Vagina (tissue), 2 donors: ENCODE measurements at regions not wholly inside any gene's neighbourhood (a gene's known extent, or its start where the extent isn't known, plus 50 kb on each side); places are given as distances from the start of the nearest gene placed in this dataset.

ENCODE experiments used
- DNase-seq, 2 donors: peaks; one replicate each; pipeline ENCODE4 v3.0.0-alpha.2; 2017; ENCODE audit errors: extremely low spot score in 2 of 2
- H3K27ac ChIP-seq: fragments of 200-600 bp; sonication (generic); one replicate; pipeline ENCODE4 v1.5.1; 2019
- H3K27me3 ChIP-seq: fragments of 200-600 bp; sonication (generic); one replicate; pipeline ENCODE4 v1.5.1; 2019
- H3K36me3 ChIP-seq, 2 donors: fragments of 200-600 bp; sonication (generic); one replicate each; pipeline ENCODE4 v1.5.1; 2017 to 2019
- H3K4me1 ChIP-seq: fragments of 200-600 bp; sonication (generic); one replicate; pipeline ENCODE4 v1.5.1; 2019
- H3K4me3 ChIP-seq, 2 donors: fragments of 200-600 bp; sonication (generic); 1 replicate in 1 of 2; 2 replicates in 1 of 2; pipeline ENCODE4 v1.5.1; 2016 to 2019
- H3K9me3 ChIP-seq: fragments of 200-600 bp; sonication (generic); one replicate; pipeline ENCODE4 v1.5.1; 2019
- CTCF ChIP-seq, 3 experiments: fragments of 450-650 bp in 2 of 3; fragments of 200-600 bp in 1 of 3; sonication (generic) in 1 of 3; IDR thresholded peaks; one replicate each; pipeline ENCODE4 v1.5.1; 2017 to 2019; ENCODE audit warnings: antibody characterized with exemption in 3 of 3, mild to moderate bottlenecking in 2 of 3, moderate library complexity in 2 of 3
- POLR2A ChIP-seq, 2 donors: fragments of 450-650 bp; IDR thresholded peaks; one replicate each; pipeline ENCODE4 v1.6.1; 2017; ENCODE audit warnings: antibody characterized with exemption in 2 of 2, mild to moderate bottlenecking in 2 of 2, moderate library complexity in 2 of 2
- POLR2AphosphoS5 ChIP-seq, 2 donors: sonication (generic); formaldehyde crosslinking; IDR thresholded peaks; one replicate each; pipeline ENCODE4 v1.9.0; 2017; ENCODE audit warnings: antibody characterized with exemption in 2 of 2, mild to moderate bottlenecking in 2 of 2, low read depth in 1 of 2; ENCODE audit not compliant: insufficient read depth in 1 of 2
- intact Hi-C: fragments of 100-400 bp; cut with DNase I; formaldehyde crosslinking; loops from one replicate; pipeline ENCODE4 v1.15.1; 2023

GRCh38 chr16:49930841-49931240 lies 74.9 kb upstream of the ZNF423 start:
- no peak overlapping the region for H3K4me3 ChIP-seq
- H3K9me3 ChIP-seq, result no peaks in the 10 kb centered on the region
- intact Hi-C loops, result no loop called here
- no peaks in the 10 kb centered on the region for H3K4me1 ChIP-seq
- DNase-seq, result no peak
- TF ChIP-seq POLR2A (IDR thresholded peaks at IDR 0.05), result no peak
- no peak for TF ChIP-seq POLR2AphosphoS5 (IDR thresholded peaks at IDR 0.05; ENCODE audit: insufficient read depth in 1 of 2, low read depth in 1 of 2)
- TF ChIP-seq CTCF (IDR thresholded peaks at IDR 0.05), result no peak
- no peak overlapping the region for H3K27ac ChIP-seq
- H3K36me3 ChIP-seq, result no peaks in the 10 kb centered on the region
- no peaks in the 10 kb centered on the region for H3K27me3 ChIP-seq

DNA sequence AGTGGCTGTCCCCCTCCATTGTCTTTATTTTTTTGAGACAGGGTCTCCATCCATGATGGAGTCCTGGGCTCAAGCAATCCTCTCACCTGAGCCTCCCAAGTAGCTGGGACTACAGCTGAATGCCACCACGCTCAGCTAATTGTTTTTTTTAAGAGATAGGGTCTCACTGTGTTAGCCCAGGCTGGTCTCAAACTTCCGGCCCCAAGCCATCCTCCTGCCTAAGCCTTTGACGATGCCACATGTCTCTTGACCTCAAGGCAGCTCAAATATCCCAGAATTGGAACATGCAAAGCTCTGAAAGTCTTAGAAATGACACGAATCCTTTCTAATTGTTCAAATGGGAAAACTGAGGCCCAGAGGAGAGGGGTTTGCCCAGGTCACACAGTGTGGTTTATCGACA lies 75.4 kb upstream of the ZNF423 start:
- Histone ChIP-seq H3K36me3 (no peaks in the 10 kb centered on the region), H3K27me3 (no peaks in the 10 kb centered on the region), H3K4me1 (no peaks in the 10 kb centered on the region), H3K4me3 (no peak overlapping the region), H3K9me3 (no peaks in the 10 kb centered on the region), H3K27ac (no peak overlapping the region)
- no peak for TF ChIP-seq CTCF (IDR thresholded peaks at IDR 0.05)
- TF ChIP-seq POLR2AphosphoS5 (IDR thresholded peaks at IDR 0.05; ENCODE audit: insufficient read depth in 1 of 2, low read depth in 1 of 2), result no peak
- TF ChIP-seq POLR2A (IDR thresholded peaks at IDR 0.05), result no peak
- no peak for DNase-seq
- intact Hi-C loops, result no loop called here

- no peaks in the 10 kb centered on the region for H3K36me3 ChIP-seq
- no peak overlapping the region for H3K27ac ChIP-seq
- DNase-seq, result no peak
- no peaks in the 10 kb centered on the region for H3K4me1 ChIP-seq
- intact Hi-C loops, result no loop called here
- no peaks in the 10 kb centered on the region for H3K27me3 ChIP-seq
- no peak for TF ChIP-seq CTCF (IDR thresholded peaks at IDR 0.05)
- H3K9me3 ChIP-seq, result no peaks in the 10 kb centered on the region
- H3K4me3 ChIP-seq, result no peak overlapping the region
Observed at GRCh38 chr16:49931916-49932315, 76.0 kb upstream of the ZNF423 start.

DNA sequence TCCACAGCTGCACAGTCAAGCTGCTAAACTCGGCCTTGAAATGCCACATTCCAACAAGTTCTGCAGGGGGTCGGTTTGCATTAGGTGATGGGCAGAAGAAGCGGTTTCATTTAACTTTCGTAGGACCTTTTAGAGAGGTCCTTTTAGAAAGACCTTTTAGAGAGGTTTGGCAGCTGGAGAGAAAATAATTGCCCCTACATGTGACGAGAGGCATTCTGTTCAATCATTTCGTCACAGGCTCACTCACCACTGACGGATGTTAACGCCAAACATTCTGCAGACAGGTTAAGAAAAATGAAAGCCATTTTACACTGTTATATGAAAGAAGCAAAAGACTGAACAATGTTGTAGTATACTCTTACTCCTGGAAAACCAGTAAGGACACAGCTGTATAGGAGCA lies 76.5 kb upstream of the ZNF423 start:
- Histone ChIP-seq H3K27me3 (no peaks in the 10 kb centered on the region), H3K4me3 (no peak overlapping the region), H3K9me3 (no peaks in the 10 kb centered on the region), H3K36me3 (no peaks in the 10 kb centered on the region), H3K27ac (no peak overlapping the region), H3K4me1 (no peaks in the 10 kb centered on the region)
- TF ChIP-seq POLR2AphosphoS5 (IDR thresholded peaks at IDR 0.05; ENCODE audit: insufficient read depth in 1 of 2, low read depth in 1 of 2) (no peak), CTCF (IDR thresholded peaks at IDR 0.05) (no peak), POLR2A (IDR thresholded peaks at IDR 0.05) (no peak)
- intact Hi-C loops, result no loop called here
- DNase-seq, result no peak

GRCh38 chr16:49932946-49933345 lies 77.0 kb upstream of the ZNF423 start:
- intact Hi-C loops, result no loop called here

More at GRCh38 chr16:49932946-49933345, 77.0 kb upstream of the ZNF423 start:
- H3K4me3 ChIP-seq, result no peak overlapping the region
- no peaks in the 10 kb centered on the region for H3K4me1 ChIP-seq
- TF ChIP-seq POLR2A (IDR thresholded peaks at IDR 0.05), result no peak
- no peak for TF ChIP-seq CTCF (IDR thresholded peaks at IDR 0.05)
- no peak for TF ChIP-seq POLR2AphosphoS5 (IDR thresholded peaks at IDR 0.05; ENCODE audit: insufficient read depth in 1 of 2, low read depth in 1 of 2)
- H3K27ac ChIP-seq, result no peak overlapping the region
- H3K36me3 ChIP-seq, result no peaks in the 10 kb centered on the region
- DNase-seq, result no peak
- no peaks in the 10 kb centered on the region for H3K9me3 ChIP-seq
- H3K27me3 ChIP-seq, result no peaks in the 10 kb centered on the region
